GM21717 (cell line): ENCODE measurements at regions not wholly inside any gene's neighbourhood (a gene's known extent, or its start where the extent isn't known, plus 50 kb on each side); places are given as distances from the start of the nearest gene placed in this dataset.
"Not testable (repeated sequence)": the region's sequence is repeated elsewhere in the genome, so short reads cannot be mapped to it uniquely, and the experiment has no call there.

ENCODE experiments used
- ATAC-seq: cut with Tn5 transposase; IDR thresholded peaks from one replicate; pipeline ENCODE4 v1.9.1; 2021; ENCODE audit warnings: mild to moderate bottlenecking, moderate library complexity; ENCODE audit not compliant: unreplicated experiment

DNA sequence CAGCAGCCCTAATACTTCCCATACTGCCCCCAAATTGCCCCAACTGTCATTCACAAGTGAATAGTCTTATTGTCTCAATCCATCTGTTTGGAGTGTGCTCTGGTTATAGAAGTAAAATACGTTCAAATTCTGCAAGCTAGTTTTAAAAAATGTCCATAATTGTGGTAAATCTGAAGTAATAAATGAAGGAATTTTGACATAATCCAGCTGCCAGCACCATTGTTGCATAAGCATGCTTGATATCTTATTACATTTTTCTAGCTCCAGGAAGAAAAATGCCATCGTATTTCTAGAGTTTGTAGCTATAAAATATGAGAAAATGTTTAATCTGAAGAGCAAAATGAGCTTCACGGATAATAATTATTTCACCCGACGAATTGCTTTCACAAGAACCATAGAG lies 664.7 kb downstream of the RFPL4B start:
- ATAC-seq, result no peak

DNA sequence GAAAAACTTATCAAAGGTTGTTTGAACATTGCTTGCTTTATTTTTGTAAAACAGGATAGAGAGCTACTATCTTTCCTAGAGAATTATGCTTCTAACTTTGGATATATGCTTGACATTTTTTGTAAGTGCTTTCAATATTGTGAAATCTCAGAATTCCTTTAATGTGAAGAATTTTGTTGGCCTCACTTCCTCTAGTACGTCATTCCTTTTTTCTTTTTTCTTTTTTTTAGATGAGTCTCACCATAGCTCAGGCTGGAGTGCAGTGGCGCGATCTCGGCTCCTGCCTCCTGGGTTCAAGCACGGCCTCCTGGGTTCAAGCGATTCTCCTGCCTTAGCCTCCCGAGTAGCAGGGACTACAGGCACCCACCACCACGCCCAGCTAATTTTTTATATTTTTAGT lies 668.1 kb downstream of the RFPL4B start:
- ATAC-seq, result no peak

DNA sequence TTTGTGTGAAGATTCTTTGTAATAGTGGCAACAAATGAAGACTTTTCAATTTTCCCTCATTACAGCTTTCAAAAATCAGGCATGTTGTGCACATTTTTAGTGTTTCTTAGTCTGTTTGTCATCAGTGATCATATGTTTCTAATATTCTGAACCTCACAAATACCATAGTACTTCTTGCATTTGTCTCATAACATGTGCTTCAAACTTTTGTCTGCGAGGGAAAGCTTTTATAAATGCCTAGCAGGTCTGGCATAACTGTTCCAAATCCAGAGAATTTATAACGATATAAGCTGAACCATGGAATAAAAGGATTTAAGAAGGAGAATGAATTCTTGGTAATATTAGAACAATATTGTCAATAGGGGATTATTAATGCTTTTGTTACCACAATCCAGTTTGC lies 670.2 kb downstream of the RFPL4B start:
- no peak for ATAC-seq

DNA sequence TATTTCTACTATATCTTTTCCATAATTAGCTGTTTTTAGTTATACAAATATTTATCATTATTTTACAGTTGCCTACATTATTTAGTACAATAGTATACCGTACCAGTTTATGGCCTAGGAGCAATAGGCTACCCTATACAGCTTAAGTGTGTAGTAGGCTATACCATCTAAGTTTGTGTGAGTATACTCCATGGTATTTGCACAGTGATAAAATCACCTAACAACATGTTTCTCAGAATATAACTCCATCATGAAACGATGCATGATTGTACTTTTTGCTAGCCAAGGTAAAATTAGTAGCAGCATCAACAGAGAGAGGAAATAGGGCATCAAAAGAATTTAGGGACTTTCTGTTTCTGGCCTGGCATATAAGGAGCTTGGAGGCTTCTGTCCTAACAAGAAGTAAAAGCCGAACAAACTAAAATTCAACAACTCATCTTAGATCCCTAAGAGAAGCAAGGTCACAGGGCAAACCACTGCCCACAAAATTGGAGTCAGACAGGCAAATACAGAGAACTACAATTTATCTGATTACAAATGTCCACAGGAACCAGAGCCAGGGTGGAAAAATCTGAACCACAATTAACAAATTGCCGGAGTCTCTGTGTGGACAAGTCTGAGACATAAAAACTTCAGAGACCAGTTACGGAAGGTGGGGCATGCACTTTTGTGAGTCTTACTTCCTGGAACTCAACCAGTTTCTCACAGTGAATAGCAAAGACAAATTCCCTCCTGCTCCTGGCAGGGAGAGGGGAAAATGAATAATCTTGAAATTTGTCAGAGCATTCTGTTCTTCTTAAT lies 671.4 kb downstream of the RFPL4B start:
- no peak for ATAC-seq

GRCh38 chr6:113019176-113019575 lies 672.0 kb downstream of the RFPL4B start:
- no peak for ATAC-seq

- no peak for ATAC-seq
These were observed 680.6 kb downstream of the RFPL4B start for GRCh38 chr6:113027780-113028179.

DNA sequence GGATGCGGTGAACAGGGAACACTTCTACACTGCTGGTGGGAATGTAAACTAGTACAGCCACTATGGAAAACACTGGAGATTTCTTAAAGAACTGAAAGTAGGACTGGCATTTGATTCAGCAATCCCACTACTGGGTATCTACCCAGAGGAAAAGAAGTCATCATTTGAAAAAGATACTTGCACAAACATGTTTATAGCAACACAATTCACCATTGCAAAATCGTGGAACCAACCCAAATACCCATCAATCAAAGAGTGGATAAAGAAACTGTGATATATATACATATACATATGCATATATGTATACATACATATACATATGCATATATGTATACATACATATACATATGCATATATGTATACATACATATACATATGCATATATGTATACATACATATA lies 682.0 kb downstream of the RFPL4B start:
- ATAC-seq, result not testable (repeated sequence)

GRCh38 chr6:113031591-113032238 lies 684.6 kb downstream of the RFPL4B start:
- ATAC-seq, result no peak

- ATAC-seq, result no peak
These were observed 691.9 kb downstream of the RFPL4B start for GRCh38 chr6:113039005-113039404.

DNA sequence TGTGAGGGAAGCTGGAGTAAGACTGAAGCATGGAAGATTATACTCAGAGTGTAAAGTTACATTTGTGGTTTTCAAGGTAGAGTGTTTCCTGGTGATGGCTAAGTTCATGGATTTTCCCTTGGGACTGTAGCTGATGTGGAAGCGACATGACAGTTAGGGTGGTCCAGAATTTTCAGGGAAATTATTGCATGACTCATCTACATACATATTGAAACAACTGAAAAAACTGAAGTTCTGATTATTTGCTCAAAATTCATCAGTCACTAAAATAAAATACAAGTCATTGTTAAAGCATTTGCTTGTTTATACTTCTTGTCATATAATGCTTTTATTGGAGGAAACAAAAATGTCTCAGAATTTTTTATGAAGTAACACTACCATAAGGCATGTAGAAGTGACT lies 700.0 kb downstream of the RFPL4B start:
- ATAC-seq, result no peak

- ATAC-seq, result no peak
These were observed 700.8 kb downstream of the RFPL4B start for GRCh38 chr6:113047932-113048331.

- no peak for ATAC-seq
These were observed 701.6 kb downstream of the RFPL4B start for GRCh38 chr6:113048741-113049140.

DNA sequence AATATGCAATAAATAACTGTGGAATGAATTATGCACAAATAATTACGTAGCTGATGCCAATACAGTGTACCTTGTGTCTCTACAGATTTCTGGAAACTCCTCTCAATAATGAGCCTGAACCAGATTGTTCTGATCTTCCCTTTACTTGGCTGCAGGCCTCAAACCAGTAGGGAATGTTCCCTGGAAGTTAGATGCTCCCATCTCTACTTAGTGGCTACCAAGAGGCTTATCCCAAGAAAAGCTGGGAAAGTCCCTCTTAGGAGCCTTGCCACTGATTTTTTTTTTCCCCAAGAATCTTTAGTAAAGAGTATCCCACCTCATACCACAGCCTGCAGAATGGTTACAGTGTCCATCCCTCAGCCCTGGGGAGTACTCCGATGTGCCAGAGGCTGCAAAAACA lies 702.1 kb downstream of the RFPL4B start:
- no peak for ATAC-seq

GRCh38 chr6:113050010-113050858 lies 703.1 kb downstream of the RFPL4B start:
- ATAC-seq, result no peak

- no peak for ATAC-seq
These were observed 703.8 kb downstream of the RFPL4B start for GRCh38 chr6:113050979-113051378.

- no peak for ATAC-seq
These were observed 705.4 kb downstream of the RFPL4B start for GRCh38 chr6:113052506-113052905.

GRCh38 chr6:113055061-113055460 lies 707.9 kb downstream of the RFPL4B start:
- no peak for ATAC-seq

DNA sequence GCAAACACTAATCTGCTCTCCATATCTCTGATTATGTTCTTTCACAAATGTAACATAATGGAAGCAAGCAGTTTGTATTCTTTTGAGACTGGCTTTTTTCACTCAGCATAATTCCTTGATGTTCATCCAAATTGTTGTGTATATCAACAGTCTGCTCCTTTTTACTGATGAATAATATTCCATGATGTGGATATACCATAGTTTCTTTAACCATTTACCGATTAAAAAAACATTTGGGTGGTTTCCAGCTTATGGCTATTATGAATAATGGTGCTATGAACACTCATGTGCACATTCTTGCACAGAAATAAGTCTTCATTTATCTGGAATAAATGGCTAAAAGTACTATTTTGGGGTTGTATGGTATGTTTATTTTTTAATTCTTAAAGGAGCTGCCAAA lies 708.9 kb downstream of the RFPL4B start:
- no peak for ATAC-seq

DNA sequence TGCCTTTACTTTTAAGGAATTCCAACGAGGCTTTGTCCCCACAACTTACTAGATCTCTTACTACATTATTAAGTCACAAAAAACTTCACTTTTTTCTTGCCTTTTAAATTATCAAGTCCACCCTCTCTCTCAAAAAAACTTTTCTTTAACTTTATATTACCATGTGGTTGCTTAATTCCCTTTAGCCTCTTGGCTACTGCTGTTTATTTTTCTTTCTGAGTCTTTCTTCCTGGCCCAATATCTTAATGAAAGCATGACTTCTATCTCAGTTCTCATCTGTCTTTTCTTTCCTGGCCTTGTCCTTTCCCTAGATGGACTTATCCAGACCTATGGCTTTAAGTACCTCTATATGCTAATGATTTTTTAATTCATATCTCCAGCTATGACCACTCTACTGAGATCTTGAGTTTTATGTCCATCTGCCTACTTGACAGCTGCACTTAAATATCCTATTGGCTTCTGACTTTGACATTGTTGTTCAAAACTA lies 710.5 kb downstream of the RFPL4B start:
- no peak for ATAC-seq

DNA sequence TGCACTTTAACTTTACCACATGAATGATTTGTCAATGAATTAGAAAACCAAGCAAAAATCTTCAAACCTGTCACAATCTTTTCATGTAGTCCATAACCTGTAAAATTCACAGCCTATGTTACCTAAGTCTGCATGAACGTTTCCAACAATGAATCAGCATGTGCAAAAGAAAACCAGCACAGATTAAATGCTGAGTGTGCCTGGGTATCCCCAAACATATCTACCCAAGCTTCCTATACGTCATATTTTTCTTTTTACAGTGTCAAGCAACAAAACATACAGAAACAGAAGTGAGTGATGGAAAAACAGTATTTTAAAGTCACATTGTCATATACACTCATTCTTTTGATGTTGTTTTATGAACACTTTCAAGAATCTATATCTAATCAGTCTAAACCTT lies 713.5 kb downstream of the RFPL4B start:
- ATAC-seq, result no peak

DNA sequence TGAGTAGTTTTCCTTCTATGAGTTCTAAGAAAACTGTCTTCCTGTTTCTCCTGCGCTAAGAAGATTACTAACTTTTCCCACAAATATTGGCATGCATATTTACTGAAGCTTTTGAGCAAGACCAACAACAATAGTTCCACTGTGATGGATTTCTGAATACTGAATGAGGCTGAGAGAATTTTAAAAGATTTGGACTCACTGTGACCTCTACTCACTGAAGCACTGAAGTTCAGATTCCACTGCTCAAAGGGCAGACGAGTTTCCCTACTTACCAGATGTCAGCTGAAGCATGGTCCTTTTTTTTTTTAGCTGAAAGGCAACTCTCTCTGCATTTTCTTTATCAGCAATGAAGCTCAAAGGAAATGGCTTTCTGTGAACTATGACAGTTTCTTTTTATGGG lies 718.5 kb downstream of the RFPL4B start:
- ATAC-seq, result no peak
